Ovary (tissue), 3 donors: ENCODE measurements at regions not wholly inside any gene's neighbourhood (a gene's known extent, or its start where the extent isn't known, plus 50 kb on each side); places are given as distances from the start of the nearest gene placed in this dataset.

Experiments used
- EP300 ChIP-seq: sonication (generic); formaldehyde crosslinking; IDR thresholded peaks from one replicate; pipeline ENCODE4 v1.6.1; 2017; ENCODE audit warnings: antibody characterized with exemption
- POLR2A ChIP-seq: fragments of 450-650 bp; IDR thresholded peaks from one replicate; pipeline ENCODE4 v1.6.1; 2017; ENCODE audit warnings: antibody characterized with exemption, mild to moderate bottlenecking, moderate library complexity
- TF ChIP-seq, protein P1 (sequence below), 3 donors: fragments of 450-650 bp in 2 of 3; fragments of 200-600 bp in 1 of 3; IDR thresholded peaks; one replicate each; pipeline versions ENCODE4 v1.5.1 to v1.8.0; 2016 to 2022; ENCODE audit warnings: antibody characterized with exemption in 3 of 3, mild to moderate bottlenecking in 1 of 3
- donor health status: DM: no; HTN: no; CAD: no.

DNA sequence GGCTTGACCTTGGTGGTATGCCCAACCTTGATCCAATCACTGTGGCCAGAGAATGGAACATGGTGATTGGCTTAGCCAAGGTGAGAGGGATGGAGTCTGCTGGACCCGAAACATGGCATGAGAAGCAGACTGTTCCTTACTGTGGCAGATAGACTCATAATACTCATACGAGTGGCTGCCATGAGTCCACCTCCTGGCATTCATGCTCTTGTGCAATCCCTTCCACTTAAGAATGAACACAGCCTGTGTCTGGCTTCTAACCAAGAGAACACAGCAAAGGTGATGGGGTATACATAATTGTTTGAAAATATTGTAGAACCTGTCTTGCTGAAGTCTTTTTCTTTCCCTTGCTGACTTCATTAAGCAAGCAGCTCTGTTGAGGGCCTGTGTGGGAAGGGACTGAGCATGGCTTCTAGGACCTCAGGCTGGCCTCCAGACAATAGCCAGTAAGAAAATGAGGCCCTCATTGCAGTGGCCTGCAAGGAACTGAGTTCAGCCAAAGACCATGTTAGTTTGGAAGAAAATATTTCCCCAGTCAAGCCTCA lies 85.9 kb downstream of the ZNF281 start:
- TF ChIP-seq, protein P1, sequence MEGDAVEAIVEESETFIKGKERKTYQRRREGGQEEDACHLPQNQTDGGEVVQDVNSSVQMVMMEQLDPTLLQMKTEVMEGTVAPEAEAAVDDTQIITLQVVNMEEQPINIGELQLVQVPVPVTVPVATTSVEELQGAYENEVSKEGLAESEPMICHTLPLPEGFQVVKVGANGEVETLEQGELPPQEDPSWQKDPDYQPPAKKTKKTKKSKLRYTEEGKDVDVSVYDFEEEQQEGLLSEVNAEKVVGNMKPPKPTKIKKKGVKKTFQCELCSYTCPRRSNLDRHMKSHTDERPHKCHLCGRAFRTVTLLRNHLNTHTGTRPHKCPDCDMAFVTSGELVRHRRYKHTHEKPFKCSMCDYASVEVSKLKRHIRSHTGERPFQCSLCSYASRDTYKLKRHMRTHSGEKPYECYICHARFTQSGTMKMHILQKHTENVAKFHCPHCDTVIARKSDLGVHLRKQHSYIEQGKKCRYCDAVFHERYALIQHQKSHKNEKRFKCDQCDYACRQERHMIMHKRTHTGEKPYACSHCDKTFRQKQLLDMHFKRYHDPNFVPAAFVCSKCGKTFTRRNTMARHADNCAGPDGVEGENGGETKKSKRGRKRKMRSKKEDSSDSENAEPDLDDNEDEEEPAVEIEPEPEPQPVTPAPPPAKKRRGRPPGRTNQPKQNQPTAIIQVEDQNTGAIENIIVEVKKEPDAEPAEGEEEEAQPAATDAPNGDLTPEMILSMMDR (IDR thresholded peaks at IDR 0.05), result no peak
- no peak for TF ChIP-seq POLR2A
- TF ChIP-seq EP300, result no peak
